GM19239 (cell line): ENCODE measurements at regions not wholly inside any gene's neighbourhood (a gene's known extent, or its start where the extent isn't known, plus 50 kb on each side); places are given as distances from the start of the nearest gene placed in this dataset.

ENCODE experiments used
- DNase-seq: peaks from one replicate; pipeline ENCODE4 v3.0.0; 2011; ENCODE audit warnings: low spot score; ENCODE audit not compliant: insufficient read length
- FAIRE-seq: peaks from 2 replicates; lab custom pipeline; 2011; peaks lifted over from hg19 to GRCh38; lab: Jason Lieb, UNC

- FAIRE-seq: no peak
Observed at GRCh38 chr2:160715428-160715827, 221.8 kb upstream of the RBMS1 start.

GRCh38 chr2:160719116-160719515, 225.5 kb upstream of the RBMS1 start:
- DNase-seq (no peak), FAIRE-seq (no peak)

More at GRCh38 chr2:160715428-160715827, 221.8 kb upstream of the RBMS1 start:
- DNase-seq: no peak

DNA sequence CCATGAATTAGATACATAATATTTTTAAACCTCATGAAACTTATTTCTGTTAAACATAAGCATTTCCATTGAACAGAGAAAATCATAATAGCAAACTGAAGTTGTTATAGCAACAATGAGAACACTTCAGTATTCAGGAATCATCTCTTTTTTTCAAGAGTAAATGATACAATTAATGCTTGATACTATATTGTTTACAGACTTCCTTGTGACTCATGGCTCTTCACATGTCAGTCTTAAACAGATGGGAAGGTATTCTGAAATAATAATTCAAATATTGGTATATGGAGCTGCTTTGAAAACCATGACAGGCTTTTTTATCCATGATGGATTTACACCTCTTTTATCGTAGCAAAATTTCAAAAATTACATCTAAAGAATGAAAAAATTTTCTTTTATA, 226.5 kb upstream of the RBMS1 start:
- no peak for FAIRE-seq

GRCh38 chr2:160721089-160722040, 227.8 kb upstream of the RBMS1 start:
- FAIRE-seq (no peak), DNase-seq (no peak)

More for the DNA sequence above, 226.5 kb upstream of the RBMS1 start:
- no peak for DNase-seq

DNA sequence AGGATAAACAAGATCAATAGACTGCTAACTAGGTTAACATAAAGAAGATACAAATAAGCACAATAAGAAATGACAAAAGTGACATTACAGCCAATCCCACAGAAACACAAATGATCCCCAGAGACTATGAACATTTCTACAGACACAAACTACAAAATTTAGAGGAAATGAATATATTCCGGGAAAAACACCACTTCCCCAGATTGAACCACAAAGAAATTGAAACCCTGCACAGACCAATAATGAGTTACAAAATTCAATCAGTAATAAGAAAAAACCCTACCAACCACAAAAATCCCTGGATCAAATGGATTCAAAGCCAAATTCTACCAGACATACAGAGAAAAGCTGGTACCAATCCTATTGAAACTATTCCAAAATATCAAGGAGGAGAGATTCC, 232.4 kb upstream of the RBMS1 start:
- no peak for FAIRE-seq

GRCh38 chr2:160730296-160730995, 236.8 kb upstream of the RBMS1 start:
- FAIRE-seq (no peak), DNase-seq (no peak)

More for the DNA sequence above, 232.4 kb upstream of the RBMS1 start:
- no peak for DNase-seq

- FAIRE-seq (no peak), DNase-seq (no peak)
Observed at GRCh38 chr2:160731415-160731814, 237.8 kb upstream of the RBMS1 start.

DNA sequence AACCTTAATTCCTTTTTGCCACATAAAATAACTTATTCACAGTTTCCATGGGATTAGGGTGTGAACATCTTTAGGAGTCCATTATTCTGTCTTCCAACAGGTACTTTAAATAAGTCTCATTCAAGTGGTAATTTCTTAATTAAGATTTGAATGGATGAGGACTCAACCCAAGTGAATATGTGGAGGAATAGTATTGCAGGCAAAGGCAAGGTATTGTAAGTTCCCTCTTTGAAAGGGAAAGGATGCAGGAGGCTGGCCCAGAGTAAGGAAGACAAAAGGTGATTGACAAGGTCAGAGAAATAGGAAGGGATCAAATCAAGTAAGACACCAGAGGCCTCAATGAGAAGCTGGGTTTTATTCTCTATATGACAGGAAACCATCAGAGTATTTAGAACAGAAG, 238.2 kb upstream of the RBMS1 start:
- DNase-seq: no peak
- no peak for FAIRE-seq

GRCh38 chr2:160735696-160736095, 242.1 kb upstream of the RBMS1 start:
- DNase-seq: no peak
- FAIRE-seq: no peak

GRCh38 chr2:160736148-160737028, 242.8 kb upstream of the RBMS1 start:
- no peak for FAIRE-seq
- DNase-seq: no peak

GRCh38 chr2:160737247-160737646, 243.6 kb upstream of the RBMS1 start:
- FAIRE-seq: no peak
- DNase-seq: no peak

- no peak for DNase-seq
- no peak for FAIRE-seq
Observed at GRCh38 chr2:160741271-160741670, 247.7 kb upstream of the RBMS1 start.

DNA sequence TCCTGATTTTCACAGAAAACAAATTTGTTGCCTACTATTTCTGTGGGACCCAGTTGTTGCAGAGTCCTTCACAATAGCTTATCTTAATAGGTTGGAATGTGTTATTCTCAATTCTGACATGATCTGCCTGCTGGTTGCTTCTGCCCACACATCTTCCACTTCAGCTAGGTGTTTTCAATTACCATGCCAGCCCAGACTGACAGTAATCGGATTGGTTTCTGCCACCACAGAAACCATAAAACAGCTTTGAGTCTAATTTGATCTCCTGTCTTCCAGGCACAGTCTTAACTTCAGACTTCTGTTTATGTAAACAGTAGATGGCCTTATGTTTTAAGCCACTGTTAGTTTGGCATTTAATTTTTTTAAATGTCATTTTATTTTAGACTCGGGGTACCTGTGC, 248.2 kb upstream of the RBMS1 start:
- FAIRE-seq: no peak

GRCh38 chr2:160742667-160743066, 249.1 kb upstream of the RBMS1 start:
- FAIRE-seq (no peak), DNase-seq (no peak)

More for the DNA sequence above, 248.2 kb upstream of the RBMS1 start:
- no peak for DNase-seq

GRCh38 chr2:160747501-160748170, 254.0 kb upstream of the RBMS1 start:
- no peak for FAIRE-seq

GRCh38 chr2:160751021-160751420, 257.4 kb upstream of the RBMS1 start:
- DNase-seq (no peak), FAIRE-seq (no peak)

More at GRCh38 chr2:160747501-160748170, 254.0 kb upstream of the RBMS1 start:
- no peak for DNase-seq

- DNase-seq (no peak), FAIRE-seq (no peak)
Observed at GRCh38 chr2:160752475-160753330, 259.1 kb upstream of the RBMS1 start.

GRCh38 chr2:160753331-160753654, 259.7 kb upstream of the RBMS1 start:
- DNase-seq: no peak
- no peak for FAIRE-seq

DNA sequence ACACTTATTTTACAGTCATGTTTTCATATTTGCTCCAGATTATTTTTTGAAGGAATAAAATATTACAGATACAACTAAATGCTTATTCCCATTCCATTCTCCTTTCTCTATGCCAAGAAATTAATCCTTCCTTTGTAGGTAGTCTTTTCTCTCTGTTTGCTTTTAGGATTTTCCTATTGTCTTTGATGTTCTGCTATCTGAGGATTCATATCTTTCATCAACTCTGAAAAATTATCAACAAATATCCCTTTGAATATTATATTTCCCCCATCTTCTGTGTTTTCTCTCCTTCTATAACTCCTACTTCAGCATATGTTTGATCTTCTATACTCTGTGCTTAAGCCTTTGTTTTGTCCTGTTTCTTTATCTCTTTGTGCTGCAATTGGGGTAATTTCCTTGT, 260.4 kb upstream of the RBMS1 start:
- DNase-seq (no peak), FAIRE-seq (no peak)
